ENCODE measurements at regions not wholly inside any gene's neighbourhood (a gene's known extent, or its start where the extent isn't known, plus 50 kb on each side); places are given as distances from the start of the nearest gene placed in this dataset.
A peak's percentile ranks its signal among the peaks of the same experiment; 100 is the strongest.

DNA sequence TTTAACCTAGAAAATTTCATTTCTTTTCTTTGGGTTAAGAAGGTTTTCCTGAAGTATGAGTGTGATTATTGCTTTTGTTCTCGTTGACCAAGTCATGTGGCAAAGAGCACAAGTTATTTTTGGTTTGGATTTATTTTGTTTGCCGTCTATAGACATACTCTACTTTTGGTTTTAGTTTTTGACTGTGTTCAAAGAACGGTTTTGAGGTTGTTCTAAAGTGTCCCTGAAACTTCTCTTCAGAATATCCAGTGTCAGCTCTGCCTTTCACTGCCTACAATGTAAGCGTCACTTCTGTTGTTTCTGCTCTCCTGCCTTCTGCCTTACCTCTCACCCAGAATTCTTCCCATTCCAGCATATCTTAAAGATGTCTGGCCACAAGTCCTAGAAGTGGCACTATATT lies 812.2 kb downstream of the C4orf33 start:
- Histone ChIP-seq H3K4me2 (ENCODE audit: insufficient read depth, low read length) (no peak overlapping the region), H2AFZ (ENCODE audit: low read depth, low read length) (peak overlapping the region; percentile 44; the same call in 1 of the 2 replicates)

DNA sequence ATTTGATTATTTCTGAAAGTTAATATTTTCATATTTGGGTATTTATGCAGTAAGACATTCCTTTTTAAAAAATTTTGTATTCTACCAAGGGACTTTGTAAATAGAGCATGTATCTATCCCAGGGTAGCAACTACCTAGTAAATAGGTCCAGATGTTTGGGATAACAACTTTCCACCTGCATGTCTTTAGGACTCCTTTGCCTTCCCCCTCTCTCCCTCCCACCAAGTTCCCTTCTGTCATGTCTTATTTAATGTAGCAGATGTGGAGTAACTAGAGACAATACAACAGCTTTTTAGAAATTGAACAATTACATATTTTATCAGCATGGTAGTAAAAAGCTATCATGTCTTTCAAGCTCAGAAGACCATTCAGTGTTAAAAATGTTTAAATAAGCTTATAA lies 821.0 kb downstream of the C4orf33 start:
- Histone ChIP-seq H3K79me2 (ENCODE audit: insufficient read depth, low read length) (no peaks in the 10 kb centered on the region), H3K27me3 (ENCODE audit: insufficient read depth, low read length, poor library complexity) (no peaks in the 10 kb centered on the region), H3K9ac (ENCODE audit: low read depth, low read length) (no peak overlapping the region), H3K36me3 (ENCODE audit: insufficient read depth, low read length) (no peaks in the 10 kb centered on the region), H3K27ac (ENCODE audit: low read length) (no peak overlapping the region), H3K4me2 (ENCODE audit: insufficient read depth, low read length) (no peak overlapping the region), H3K4me3 (ENCODE audit: low read depth in 1 of 2, low read length in 2 of 2) (no peak overlapping the region), H4K20me1 (ENCODE audit: insufficient read depth, low read length) (no peaks in the 10 kb centered on the region), H3K4me1 (ENCODE audit: insufficient read depth, low read length) (peaks cover 11% of the 10 kb centered on the region), H3K9me3 (ENCODE audit: insufficient read depth, low read length, severe bottlenecking) (no peaks in the 10 kb centered on the region), H2AFZ (ENCODE audit: low read depth, low read length) (peak overlapping the region; percentile 31; the same call in 1 of the 2 replicates)
- DNase-seq: no peak
- no peak for TF ChIP-seq EZH2 (IDR thresholded peaks at IDR 0.05; ENCODE audit: borderline replicate concordance, low read depth, low read length, severe bottlenecking)
- TF ChIP-seq, protein P1, sequence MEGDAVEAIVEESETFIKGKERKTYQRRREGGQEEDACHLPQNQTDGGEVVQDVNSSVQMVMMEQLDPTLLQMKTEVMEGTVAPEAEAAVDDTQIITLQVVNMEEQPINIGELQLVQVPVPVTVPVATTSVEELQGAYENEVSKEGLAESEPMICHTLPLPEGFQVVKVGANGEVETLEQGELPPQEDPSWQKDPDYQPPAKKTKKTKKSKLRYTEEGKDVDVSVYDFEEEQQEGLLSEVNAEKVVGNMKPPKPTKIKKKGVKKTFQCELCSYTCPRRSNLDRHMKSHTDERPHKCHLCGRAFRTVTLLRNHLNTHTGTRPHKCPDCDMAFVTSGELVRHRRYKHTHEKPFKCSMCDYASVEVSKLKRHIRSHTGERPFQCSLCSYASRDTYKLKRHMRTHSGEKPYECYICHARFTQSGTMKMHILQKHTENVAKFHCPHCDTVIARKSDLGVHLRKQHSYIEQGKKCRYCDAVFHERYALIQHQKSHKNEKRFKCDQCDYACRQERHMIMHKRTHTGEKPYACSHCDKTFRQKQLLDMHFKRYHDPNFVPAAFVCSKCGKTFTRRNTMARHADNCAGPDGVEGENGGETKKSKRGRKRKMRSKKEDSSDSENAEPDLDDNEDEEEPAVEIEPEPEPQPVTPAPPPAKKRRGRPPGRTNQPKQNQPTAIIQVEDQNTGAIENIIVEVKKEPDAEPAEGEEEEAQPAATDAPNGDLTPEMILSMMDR (IDR thresholded peaks at IDR 0.05; ENCODE audit: borderline replicate concordance, extremely low read depth, low read length, poor library complexity, severe bottlenecking): no peak
- ATAC-seq (ENCODE audit: insufficient read depth, low read depth): no peak

More for the DNA sequence above, 812.2 kb downstream of the C4orf33 start:
- Histone ChIP-seq H3K4me1 (ENCODE audit: insufficient read depth, low read length) (no peaks in the 10 kb centered on the region), H3K36me3 (ENCODE audit: insufficient read depth, low read length) (no peaks in the 10 kb centered on the region), H3K27me3 (ENCODE audit: insufficient read depth, low read length, poor library complexity) (no peaks in the 10 kb centered on the region), H4K20me1 (ENCODE audit: insufficient read depth, low read length) (no peaks in the 10 kb centered on the region), H3K79me2 (ENCODE audit: insufficient read depth, low read length) (no peaks in the 10 kb centered on the region), H3K4me3 (ENCODE audit: low read depth in 1 of 2, low read length in 2 of 2) (no peak overlapping the region), H3K9ac (ENCODE audit: low read depth, low read length) (no peak overlapping the region), H3K27ac (ENCODE audit: low read length) (no peak overlapping the region), H3K9me3 (ENCODE audit: insufficient read depth, low read length, severe bottlenecking) (no peaks in the 10 kb centered on the region)
- no peak for ATAC-seq (ENCODE audit: insufficient read depth, low read depth)
- TF ChIP-seq EZH2 (IDR thresholded peaks at IDR 0.05; ENCODE audit: borderline replicate concordance, low read depth, low read length, severe bottlenecking): no peak
- TF ChIP-seq, protein P1 (IDR thresholded peaks at IDR 0.05; ENCODE audit: borderline replicate concordance, extremely low read depth, low read length, poor library complexity, severe bottlenecking): no peak
- DNase-seq: no peak

DNA sequence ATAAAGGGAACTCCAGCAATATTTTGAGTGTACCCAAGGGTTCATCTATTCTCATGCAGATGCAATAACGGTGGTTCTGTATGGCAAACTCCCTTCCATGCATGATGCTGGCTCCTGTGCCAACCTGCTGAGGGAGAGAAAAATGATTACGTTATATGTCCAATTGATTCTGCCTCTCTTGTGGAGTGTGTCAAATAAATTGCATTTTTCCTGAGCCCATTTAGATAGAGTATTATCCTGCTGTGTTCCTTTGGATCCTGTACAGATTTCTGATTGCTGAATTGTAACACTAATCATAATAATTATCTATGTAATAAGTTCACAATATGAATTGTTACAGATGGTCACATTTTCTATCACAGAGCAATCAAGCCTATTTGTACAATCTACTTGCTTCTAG lies 821.7 kb downstream of the C4orf33 start:
- no peak overlapping the region for H3K4me3 ChIP-seq (ENCODE audit: low read depth in 1 of 2, low read length in 2 of 2)
- H3K4me2 ChIP-seq (ENCODE audit: insufficient read depth, low read length): no peak overlapping the region
- ATAC-seq (ENCODE audit: insufficient read depth, low read depth) (no peak), DNase-seq (no peak)
- H3K36me3 ChIP-seq (ENCODE audit: insufficient read depth, low read length): no peaks in the 10 kb centered on the region
- no peak overlapping the region for H3K9ac ChIP-seq (ENCODE audit: low read depth, low read length)
- peak overlapping the region; percentile 15; the same call in 1 of the 2 replicates for H2AFZ ChIP-seq (ENCODE audit: low read depth, low read length)
- no peak overlapping the region for H3K27ac ChIP-seq (ENCODE audit: low read length)
- H4K20me1 ChIP-seq (ENCODE audit: insufficient read depth, low read length): no peaks in the 10 kb centered on the region
- TF ChIP-seq EZH2 (IDR thresholded peaks at IDR 0.05; ENCODE audit: borderline replicate concordance, low read depth, low read length, severe bottlenecking): no peak
- TF ChIP-seq, protein P1 (IDR thresholded peaks at IDR 0.05; ENCODE audit: borderline replicate concordance, extremely low read depth, low read length, poor library complexity, severe bottlenecking): no peak
- no peaks in the 10 kb centered on the region for H3K27me3 ChIP-seq (ENCODE audit: insufficient read depth, low read length, poor library complexity)
- no peaks in the 10 kb centered on the region for H3K79me2 ChIP-seq (ENCODE audit: insufficient read depth, low read length)
- peaks cover 11% of the 10 kb centered on the region for H3K4me1 ChIP-seq (ENCODE audit: insufficient read depth, low read length)
- H3K9me3 ChIP-seq (ENCODE audit: insufficient read depth, low read length, severe bottlenecking): no peaks in the 10 kb centered on the region

DNA sequence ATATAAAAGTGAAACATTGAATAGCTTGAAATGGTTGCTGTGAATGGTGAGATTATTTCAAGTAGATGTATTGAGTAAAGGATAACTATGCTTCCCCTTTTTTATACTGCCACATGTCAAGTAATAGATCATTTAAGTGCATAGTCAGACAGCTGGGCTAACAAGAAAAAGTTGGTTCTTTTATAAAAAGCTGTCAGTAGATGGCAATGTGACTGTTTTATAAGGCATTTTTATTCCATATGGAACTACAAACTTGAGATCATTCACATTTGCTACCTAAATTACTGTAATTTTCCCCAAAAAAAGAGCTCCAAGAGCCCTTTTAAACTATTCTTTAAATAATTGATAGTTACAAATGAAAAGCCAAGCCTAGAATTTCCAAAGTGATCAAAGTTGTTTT lies 831.0 kb downstream of the C4orf33 start:
- H2AFZ ChIP-seq (ENCODE audit: low read depth, low read length): no peak overlapping the region
- no peaks in the 10 kb centered on the region for H3K79me2 ChIP-seq (ENCODE audit: insufficient read depth, low read length)
- H3K36me3 ChIP-seq (ENCODE audit: insufficient read depth, low read length): no peaks in the 10 kb centered on the region
- H3K9ac ChIP-seq (ENCODE audit: low read depth, low read length): no peak overlapping the region
- no peaks in the 10 kb centered on the region for H3K9me3 ChIP-seq (ENCODE audit: insufficient read depth, low read length, severe bottlenecking)
- H3K27ac ChIP-seq (ENCODE audit: low read length): no peak overlapping the region
- no peaks in the 10 kb centered on the region for H4K20me1 ChIP-seq (ENCODE audit: insufficient read depth, low read length)
- 0 out of 3 replicates have a peak, but pooled peaks have one; percentile 19 for ATAC-seq (ENCODE audit: insufficient read depth, low read depth)
- H3K27me3 ChIP-seq (ENCODE audit: insufficient read depth, low read length, poor library complexity): no peaks in the 10 kb centered on the region
- H3K4me2 ChIP-seq (ENCODE audit: insufficient read depth, low read length): no peak overlapping the region
- no peaks in the 10 kb centered on the region for H3K4me1 ChIP-seq (ENCODE audit: insufficient read depth, low read length)
- TF ChIP-seq, protein P1 (IDR thresholded peaks at IDR 0.05; ENCODE audit: borderline replicate concordance, extremely low read depth, low read length, poor library complexity, severe bottlenecking): peak; percentile 46
- TF ChIP-seq EZH2 (IDR thresholded peaks at IDR 0.05; ENCODE audit: borderline replicate concordance, low read depth, low read length, severe bottlenecking): no peak
- no peak for DNase-seq
- no peak overlapping the region for H3K4me3 ChIP-seq (ENCODE audit: low read depth in 1 of 2, low read length in 2 of 2)

Measured in DND-41 (cell line).